Hematopoietic multipotent progenitor cell treated with erythropoietin and hydrocortisone succinate and interleukin-3 and kit ligand, for 8 days (in vitro differentiated cells): ENCODE measurements at regions not wholly inside any gene's neighbourhood (a gene's known extent, or its start where the extent isn't known, plus 50 kb on each side); places are given as distances from the start of the nearest gene placed in this dataset.

Experiments used
- DNase-seq: peaks from one replicate; pipeline ENCODE4 v3.0.0-alpha.2; 2015

DNA sequence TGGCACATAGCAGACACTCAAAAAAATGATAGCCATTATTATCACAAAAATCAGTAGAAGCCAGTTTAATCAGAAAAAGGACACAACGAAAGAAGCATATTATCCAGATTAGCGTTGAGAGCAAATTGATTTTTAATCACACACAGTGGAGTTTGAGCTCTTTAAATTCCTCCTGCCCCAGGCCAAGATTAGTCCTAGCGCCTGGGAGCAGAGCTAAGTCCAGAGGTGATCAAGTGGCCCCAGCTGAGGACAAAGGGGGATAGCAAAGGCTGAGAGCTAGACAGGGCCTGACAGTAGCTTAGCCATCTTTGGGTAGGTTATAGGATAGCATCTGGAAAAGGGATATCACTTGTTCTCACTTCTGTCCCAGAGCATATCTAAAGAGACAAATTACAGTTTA is 133.6 kb downstream of the NXPE2 start:
- no peak for DNase-seq

DNA sequence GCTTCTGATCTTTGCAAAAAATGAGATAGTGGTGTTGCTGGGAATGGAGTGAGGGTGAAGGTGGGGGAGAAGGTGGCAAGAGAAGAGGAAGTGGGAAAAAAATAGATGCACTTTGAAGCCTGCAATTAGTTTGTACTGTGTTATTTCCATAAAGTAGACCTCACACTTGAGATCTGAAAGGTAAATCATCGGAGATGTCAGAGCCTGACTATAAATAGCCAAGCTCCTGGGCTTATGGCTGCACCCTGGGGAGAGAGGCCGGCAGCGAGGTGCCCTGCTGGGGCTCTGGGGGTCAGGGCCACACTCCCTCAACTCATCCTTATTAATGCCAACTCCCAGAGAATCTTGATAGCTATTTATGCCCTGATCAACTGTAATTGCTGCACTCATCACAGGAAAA is 134.4 kb downstream of the NXPE2 start:
- DNase-seq: no peak

DNA sequence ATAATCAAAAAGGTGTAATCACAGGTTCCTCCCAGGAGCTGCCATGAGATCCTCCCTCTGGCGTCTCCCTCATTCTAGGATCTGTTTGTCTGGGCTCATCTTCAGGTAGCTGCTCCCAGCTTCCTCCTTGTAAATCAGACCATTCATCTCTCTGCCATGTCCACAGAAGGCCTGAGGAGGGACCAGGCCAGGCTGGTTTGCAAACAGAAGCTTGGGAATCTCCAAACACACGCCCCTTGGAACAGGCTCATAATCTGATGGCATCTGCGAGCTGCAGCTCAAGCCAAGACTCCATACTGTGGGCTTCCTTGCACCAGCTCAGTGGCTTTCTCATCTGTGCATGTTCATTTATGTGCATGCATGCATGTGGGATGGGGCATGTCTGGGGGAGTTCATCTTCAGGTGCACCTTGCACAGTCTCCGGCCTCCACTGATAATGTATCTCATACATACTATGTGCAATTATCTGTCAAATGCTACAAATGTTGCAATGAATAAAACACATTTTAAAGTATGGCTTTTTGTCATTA is 134.9 kb downstream of the NXPE2 start:
- no peak for DNase-seq

DNA sequence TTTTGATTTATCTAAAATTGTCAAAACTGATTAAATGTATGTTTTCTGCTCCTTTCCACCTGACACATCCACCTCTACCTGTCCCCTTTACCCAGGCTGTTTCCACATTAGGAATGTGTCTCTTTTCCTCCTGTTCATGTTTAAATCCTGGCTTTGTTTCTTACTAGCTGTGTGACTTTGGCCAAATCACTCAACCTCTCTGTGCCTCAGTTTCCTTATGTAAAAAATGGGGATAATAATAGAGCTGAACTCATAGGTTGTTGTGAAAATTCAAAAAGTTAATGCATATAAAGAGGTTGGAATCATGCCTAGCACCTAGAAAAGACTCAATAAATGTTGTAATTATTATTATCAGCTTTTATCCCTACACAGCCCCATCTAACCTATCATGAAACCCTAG is 136.8 kb downstream of the NXPE2 start:
- no peak for DNase-seq

DNA sequence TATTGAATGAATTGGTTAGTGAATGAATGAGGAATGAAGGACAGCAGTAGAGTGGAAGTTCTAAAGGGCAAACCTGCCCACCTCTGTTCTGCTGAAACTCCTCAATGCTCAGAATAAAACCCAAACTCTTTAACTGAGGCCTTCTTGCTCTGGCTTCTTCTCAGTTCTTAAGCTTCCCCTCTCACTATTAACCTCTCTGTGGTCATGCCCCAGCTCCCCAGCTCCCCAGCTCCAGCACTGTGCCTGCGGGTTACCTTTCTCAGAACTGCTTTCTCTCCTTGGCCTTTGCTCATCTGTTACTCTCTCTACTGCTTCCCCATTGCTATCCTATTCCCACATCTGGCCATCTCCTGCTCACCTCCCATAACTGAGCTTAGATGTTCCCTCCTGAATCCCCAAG is 137.4 kb downstream of the NXPE2 start:
- DNase-seq: no peak

DNA sequence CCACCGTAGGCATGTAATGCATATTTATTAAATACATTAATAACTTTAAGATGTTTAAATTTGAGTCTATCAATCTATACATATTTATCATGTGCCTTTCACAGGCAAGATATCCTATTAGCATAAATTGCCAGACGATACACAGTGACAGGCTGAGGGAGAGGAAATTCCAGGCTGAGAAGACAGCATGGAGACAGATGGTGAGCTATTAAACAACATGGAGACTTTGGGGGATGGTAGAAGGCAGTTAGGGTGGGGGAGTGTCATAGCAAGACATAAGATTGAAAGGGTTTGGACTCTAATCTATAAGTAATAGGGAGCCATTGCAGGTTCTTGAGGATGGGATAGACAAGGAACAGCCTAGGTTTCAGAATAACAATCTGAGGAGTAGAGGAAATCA is 138.5 kb downstream of the NXPE2 start:
- no peak for DNase-seq

DNA sequence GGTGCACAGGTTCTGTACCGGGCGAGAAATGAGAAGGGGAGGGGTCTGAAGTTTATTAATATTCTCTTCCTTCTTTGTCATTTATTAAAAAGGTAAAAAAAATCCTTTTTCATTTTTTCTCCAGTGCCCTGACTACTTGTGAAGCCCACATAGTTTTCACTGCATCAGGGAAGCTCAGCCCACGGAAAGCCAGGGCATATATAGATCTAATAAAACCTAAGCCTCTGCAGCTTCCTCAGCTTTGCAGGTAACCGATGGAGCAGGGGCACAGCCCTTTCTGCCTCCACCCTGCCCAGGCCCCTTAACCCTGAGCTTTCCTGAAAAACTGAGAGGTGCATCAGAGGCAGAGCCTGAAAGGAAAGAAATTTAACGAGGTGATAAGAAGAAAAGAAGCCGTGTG is 140.1 kb downstream of the NXPE2 start:
- no peak for DNase-seq

DNA sequence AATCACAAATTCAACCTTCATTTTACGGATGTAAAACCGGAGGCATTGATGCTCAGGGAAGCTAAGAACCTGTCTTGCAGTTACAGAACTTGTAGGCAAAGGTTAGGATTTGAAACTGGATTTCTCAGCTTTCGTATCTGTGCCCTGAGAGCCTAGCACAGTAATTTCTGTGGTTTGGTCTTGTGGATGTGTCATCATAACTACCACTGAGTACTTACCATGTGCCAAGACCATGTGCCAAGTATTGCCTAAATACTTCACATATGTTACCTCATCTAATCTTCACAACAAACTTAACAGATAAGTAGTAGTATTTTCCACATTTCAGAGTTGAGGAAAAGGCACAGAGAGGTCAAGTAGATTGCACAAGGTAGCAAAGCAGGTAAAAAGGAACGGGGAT is 140.7 kb downstream of the NXPE2 start:
- DNase-seq: no peak

DNA sequence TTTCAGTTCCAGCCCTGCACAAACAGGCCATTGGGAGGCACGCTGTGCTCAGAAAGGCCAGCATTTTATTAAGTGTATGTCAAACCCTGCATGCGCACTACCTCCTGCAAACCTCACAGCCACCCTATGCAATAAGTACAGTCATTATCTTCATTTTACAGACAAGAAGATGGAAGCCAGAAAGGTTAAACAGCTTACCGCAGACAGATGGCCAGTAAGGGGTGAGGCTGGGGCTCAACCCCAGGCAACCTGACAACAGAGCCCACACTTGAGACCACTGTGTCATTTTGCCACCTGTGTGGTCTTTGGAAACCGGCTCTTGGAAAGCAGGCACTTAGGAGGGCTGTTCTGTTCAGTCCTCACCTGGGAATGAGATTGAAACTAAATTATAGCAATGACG is 142.3 kb downstream of the NXPE2 start:
- no peak for DNase-seq

DNA sequence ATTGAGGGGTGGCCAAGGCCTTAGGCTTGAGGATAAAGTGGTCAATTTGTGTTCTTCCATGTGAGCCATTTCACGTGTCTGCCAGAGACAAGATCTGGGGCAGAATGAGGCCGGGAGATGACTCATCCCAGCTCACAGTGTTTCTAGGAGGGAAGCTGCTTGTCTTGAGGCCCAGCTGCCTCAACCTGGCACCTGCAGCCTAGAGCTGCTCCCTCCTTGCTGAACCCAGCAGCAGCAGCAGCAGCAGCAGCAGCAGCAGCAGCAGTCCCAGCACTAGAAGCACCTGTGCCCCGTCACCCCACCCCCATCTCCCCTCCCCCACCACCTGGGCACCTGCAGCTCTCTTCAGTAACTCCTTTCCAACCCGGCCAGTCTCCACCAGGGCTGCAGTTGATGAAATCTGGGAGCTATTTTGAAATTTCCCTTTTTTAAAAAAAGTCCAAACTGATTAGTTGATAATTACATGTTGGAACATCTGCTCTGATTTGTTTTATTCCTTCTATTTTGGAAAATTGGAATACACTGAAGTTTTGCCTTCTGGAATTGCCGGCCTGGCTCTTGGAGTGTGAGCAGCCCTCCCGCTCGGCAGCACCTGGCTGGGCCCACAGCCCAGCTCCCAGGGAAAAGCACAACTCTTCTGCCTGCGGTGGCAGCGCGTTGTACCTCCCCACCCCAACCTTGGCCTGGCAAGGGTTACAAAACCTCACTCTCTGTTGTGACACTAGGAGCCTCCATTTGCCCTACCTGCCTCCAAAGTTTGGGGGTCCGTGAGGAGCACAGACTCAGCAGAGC is 143.5 kb downstream of the NXPE2 start:
- no peak for DNase-seq

DNA sequence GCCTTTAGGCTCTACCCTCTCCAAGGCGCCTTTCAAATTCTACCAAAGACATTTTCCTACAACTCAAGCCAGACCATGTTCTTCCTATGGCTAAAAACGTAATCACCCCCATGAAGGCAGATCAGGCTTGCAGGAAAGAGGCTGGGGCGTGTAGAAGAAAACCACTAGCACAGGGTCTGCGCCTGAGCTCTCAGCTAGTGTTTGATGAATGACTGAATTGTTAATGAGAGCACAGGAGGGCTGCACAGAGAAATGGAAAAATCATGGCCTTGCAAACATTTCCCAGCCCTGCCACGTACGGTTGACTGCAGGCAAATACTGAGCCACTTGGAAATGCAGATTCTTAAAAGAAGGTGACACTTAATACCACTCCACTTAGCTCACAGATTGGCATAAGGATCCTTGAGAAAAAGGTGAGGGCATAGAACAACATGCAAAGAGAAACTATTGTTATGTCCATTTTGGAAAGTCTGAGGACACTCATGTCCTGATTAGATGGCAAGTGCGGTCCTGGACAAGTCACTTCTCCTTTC is 148.6 kb downstream of the NXPE2 start:
- no peak for DNase-seq

DNA sequence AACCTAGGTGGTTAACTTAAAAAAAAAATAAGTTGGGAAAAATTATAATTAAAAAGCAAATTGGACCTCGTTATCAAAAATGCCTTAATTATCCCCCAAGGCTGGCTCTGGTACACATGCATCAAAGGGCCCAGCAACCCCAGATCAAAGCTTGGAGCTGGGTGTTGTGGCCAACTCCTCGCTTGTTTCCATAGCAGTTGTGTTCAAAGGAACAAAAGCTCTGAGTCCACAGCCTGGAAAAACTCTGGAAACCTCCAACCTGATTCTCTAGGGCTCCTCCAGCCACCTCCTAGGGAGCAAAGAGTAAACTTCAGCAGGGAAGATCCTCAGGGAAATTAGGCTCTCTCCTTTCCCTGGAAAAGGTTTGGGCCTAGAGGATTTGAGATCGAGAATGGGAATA is 149.4 kb downstream of the NXPE2 start:
- DNase-seq: no peak

DNA sequence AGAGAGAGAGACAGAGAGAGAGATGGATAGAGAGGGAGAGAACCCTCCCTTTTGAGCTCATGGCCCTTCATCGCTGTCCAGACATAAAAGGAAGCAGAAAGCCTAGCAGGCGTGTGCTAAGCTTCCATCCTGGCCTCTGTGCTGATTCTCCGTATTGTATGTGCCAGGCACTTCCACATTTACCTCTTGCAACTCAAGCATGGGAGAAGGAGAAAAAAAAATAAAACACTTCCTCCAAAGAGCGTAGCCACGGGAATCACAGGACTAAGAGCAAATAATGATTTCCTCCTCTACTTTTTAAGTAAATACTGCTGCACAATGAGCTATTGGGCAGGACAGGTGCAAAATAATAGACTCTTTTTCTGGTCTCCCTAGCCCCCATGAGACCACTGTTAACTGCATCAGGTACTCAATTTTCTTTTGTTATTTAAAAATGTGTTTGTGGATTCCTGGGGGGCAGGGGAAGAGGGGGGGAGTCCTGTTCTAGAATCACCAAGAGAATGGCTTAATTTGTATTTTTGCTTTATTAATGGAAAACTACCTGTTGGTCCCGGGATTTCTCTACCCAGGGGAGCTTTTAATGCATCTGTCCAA is 154.3 kb downstream of the NXPE2 start:
- DNase-seq: no peak

DNA sequence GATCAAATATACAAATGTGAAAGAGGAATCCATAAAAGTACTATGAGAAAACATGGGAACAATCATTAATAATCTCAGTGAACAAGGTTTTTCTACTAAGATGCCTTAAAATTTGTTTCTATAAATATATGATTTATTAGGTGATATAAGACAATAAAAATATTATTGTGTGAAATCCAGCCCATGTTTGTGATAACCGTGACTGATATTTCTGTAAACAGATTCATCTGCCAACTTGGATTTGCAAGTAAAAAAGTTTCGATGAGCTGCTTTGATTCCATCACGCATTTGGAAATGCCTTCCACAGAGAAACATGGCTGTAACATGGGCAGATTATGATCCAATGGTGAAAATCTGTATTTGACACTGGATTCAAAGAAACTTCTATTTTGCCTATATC is 157.8 kb downstream of the NXPE2 start:
- DNase-seq: no peak

DNA sequence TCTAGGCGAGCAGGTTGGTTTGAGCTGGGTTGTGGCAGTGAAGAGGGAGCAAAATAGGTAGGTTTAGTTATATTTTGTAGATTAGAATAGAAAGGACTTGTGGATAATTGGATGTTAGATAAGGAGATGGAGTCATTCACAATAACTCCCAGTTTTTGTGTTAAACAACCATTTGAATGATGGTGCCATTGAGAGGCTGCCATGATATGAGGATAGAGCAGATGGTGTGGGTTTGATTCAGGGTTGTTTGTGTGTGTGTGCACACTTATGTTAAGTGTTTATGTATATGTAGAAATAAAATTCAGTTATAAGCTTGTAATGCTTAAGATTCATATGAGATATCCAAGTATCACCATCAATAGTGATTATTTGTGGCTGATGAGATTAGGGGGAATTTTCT is 166.6 kb downstream of the NXPE2 start:
- no peak for DNase-seq

DNA sequence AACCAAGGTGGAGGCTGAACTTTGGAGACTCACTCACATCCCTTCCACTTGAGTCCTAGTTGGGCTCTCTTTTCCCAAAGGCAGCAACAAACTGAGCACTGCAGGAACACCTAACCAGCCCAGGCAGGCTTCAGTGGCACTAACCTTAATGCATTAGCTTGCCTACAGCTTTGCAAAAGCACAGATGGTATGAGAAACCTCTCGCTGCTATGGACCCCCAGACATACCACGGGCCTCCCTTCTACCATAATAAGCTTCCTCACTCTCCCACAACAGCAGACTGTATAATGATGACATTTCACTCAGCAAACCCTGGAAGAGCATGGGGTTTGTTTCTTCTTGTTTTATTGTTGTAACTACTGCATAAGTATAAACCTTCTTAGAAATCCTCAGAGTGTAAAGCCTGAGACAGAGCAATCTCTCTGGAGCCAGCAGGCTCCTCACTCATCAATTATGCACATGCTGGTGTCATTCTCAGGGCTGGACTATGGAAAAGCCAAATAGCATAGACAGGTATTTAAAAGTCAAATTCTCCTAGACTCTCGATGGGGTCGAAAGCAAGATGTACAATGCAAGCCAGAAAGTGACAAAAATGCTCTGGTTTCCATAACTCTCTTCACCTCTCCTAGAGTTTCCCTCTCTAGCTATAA is 167.6 kb downstream of the NXPE2 start:
- DNase-seq: no peak

DNA sequence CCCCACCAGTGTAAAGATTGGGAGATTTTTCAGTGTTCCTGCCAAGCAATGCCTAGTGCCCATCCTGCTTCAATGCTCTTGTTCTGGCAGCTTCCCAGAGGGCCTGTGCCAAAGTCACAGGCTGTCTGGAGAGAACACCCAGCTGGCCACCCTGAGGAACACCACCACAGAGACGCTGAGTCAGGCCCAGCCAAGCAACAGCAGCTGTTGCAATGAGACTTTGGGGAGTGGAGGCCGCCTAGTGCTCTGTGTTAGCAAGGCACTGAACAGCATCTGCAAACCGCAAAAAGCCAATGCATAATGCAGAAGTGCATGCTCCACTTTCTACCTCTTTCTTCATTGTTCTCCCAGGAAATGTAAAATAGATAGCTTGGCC is 168.1 kb downstream of the NXPE2 start:
- no peak for DNase-seq

DNA sequence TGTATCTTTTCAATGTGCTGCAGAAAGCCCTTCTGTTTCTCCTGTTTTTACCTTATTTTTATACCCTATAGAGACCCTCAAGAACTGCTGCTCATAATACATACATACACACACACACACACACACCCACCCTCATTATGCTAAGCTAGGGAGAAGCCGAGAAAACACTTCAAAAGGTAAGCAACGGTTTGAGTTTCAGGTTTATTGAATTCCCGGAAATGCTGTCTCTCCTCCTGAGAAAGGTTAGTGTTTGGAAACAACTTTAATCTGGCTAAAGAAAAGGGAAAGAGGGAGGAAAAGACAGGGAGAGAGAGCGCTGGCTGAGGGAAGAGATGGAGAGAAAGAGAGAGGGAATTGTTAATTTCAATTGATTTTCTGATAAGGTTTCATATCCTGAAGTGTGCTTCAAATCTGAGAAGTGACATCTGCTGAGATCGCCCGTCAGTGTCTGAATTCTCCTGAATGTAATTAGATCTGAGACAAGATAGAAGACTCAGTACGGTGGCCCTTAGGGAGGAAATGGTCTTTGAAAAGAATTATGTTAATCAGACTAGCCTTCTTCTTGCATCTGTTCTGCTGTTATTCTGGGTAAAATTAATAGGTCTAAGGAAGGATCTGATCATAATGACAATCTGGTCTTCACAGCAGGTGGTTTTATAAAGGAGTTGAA is 169.1 kb downstream of the NXPE2 start:
- no peak for DNase-seq

DNA sequence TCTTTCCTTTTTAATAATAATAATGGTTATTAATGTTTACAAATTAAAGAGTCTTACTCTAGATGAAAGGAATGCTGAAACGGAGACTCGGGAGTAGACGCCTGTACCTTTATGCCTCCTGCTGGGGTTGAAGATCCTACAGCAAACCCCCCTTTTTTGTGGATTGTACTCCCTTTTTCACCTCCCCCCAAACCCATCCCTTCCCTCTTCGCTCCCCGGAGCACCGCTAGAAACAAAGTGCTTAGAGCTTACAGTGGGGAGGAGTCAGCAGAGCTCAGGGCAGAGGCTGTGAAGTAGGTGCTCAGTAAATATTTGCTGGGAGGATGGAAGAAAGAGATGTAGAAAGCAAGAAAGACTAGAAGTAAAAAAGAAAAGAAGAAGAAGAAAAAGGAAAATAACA is 169.7 kb downstream of the NXPE2 start:
- DNase-seq: no peak

DNA sequence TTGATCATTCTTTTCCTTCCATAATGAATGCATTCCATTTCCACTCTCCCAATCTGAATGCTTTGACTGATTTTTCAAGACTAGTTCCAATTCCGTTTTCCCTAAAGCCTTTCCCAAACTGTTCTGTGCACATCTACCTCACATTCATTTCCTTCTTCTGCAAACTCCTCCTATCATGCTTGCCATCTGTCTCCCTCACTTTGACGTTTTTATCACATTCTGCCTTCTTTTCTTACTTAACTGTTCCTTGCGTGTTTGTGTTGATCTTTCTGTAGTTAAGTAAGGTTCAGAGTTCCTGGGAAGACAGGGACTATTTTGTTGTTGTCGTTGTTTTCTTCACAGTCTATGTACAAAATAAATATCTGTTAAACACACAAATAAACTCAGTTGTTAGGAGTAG is 179.0 kb downstream of the NXPE2 start:
- DNase-seq: no peak

DNA sequence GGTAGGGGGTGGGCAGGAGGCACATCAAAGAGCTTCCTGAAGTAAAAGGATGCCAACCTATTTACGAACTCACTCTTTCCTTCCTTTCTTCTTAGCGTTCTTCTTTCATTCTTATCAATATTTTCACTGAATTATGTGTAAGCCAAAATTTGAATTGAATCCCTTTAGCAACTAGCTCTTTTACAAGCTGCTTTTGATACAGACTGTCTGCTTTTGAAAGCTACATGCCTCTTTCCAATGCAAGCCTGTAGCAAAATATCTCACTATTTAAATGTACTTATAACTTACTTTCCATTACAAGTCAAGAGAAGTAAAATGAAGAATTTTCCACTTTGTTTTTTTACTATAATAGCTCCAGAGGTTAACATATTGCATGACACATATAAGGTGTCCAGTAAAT is 186.6 kb downstream of the NXPE2 start:
- DNase-seq: no peak

DNA sequence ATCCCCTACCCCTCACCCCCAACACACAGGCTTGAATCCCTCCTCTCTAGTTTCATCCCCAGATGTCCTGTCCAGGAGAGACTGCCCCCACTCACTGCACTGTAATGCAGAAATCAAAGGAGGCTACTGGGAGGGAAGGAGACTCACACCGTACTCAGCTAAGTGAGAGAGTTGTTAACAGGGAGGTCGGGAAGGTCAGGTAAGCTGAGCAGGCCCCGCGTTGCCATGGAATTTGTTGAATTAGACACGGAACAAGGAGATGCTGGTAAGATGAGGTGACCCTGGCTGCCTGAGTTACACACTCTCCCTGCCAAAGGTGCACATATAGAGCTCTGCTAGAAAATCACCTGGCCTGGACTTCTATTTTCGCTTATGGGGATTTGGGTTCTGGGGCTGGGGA is 197.9 kb downstream of the NXPE2 start:
- DNase-seq: no peak

DNA sequence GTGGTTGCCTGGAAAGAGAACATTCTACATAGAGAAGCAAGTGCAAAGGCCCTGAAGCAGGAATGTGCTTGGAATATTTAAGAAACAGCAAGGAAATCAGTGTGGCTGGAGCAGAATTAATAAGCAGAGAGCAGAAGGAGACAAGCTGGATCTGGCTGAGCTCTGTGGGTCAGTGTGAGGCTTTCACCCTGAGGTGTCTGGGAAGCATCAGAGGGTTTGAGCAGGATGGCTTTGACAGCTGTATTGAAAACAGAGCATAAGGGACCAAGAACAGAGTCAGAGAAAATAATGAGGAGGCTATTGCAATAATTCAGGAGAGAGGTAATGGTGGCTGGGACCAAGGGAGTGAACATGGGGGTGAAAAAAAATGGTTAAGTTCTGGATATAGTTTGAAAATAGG is 199.6 kb downstream of the NXPE2 start:
- no peak for DNase-seq

DNA sequence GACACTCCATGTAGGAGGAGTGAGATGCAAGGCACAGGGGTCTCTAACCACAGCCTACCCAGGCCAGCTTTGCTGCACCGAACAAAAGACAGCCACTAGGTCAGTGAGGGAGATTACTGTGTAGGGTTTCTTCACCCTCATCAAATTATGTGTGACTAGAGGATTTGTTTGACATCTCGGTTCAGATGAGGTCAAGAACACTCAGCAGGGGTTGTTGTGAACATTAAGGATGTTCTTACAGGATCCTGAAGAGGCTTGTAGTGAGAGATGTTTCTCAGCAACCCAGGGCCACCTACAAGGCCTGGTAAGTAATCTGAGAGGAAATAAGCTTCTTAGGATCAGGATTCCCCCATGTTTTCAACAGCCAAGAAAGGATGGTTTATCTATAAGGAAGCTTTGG is 202.1 kb downstream of the NXPE2 start:
- no peak for DNase-seq
